Activated T-helper 1 cell treated with anti-CD3 and anti-CD28 coated beads, Interleukin-12 subunit alpha, Interleukin-12 subunit beta, Interleukin-2, Interleukin-4 antibody, amounts not matched to agents 30 ng/mL and 10 ng/mL and 1 ng/mL, durations not matched to agents 14 hours and 24 hours and 36 hours (primary cell): ENCODE measurements at regions not wholly inside any gene's neighbourhood (a gene's known extent, or its start where the extent isn't known, plus 50 kb on each side); places are given as distances from the start of the nearest gene placed in this dataset.
"Not testable (repeated sequence)": the region's sequence is repeated elsewhere in the genome, so short reads cannot be mapped to it uniquely, and the experiment has no call there.

Experiments used
- DNase-seq: peaks from one replicate; pipeline ENCODE4 v3.0.0; 2021; ENCODE audit warnings: low spot score
- H3K27ac Mint-ChIP-seq: one replicate; pipeline ENCODE4 v1.8.0; 2021; ENCODE audit warnings: mild to moderate bottlenecking, mixed read lengths
- H3K27me3 Mint-ChIP-seq: one replicate; pipeline ENCODE4 v1.8.0; 2022; ENCODE audit warnings: mild to moderate bottlenecking, moderate library complexity, mixed read lengths; ENCODE audit not compliant: insufficient read depth
- H3K36me3 Mint-ChIP-seq: one replicate; pipeline ENCODE4 v1.8.0; 2021; ENCODE audit warnings: low read depth, mixed read lengths
- H3K4me1 Mint-ChIP-seq: one replicate; pipeline ENCODE4 v1.8.0; 2021; ENCODE audit warnings: low read depth, mixed read lengths
- H3K4me3 Mint-ChIP-seq: one replicate; pipeline ENCODE4 v1.8.0; 2021; ENCODE audit warnings: mild to moderate bottlenecking, moderate library complexity, mixed read lengths
- H3K9me3 Mint-ChIP-seq: one replicate; pipeline ENCODE4 v1.8.0; 2021; ENCODE audit warnings: mixed read lengths
- intact Hi-C: fragments of 100-400 bp; cut with micrococcal nuclease; formaldehyde crosslinking; loops from one replicate; pipeline ENCODE4 v1.15.1; 2024

- H3K27ac Mint-ChIP-seq, H3K9me3 Mint-ChIP-seq, DNase-seq, intact Hi-C loops, H3K27me3 Mint-ChIP-seq, H3K4me1 Mint-ChIP-seq, H3K4me3 Mint-ChIP-seq, H3K36me3 Mint-ChIP-seq: not testable (repeated sequence)
Observed at GRCh38 chr21:13935396-13936032, 275.2 kb downstream of the LIPI start.

- H3K27me3 Mint-ChIP-seq, H3K36me3 Mint-ChIP-seq, H3K4me1 Mint-ChIP-seq, H3K27ac Mint-ChIP-seq, H3K9me3 Mint-ChIP-seq, DNase-seq, intact Hi-C loops, H3K4me3 Mint-ChIP-seq: not testable (repeated sequence)
Observed at GRCh38 chr21:13934887-13935342, 275.8 kb downstream of the LIPI start.

GRCh38 chr21:13923175-13923574 lies 287.6 kb downstream of the LIPI start:
- DNase-seq, H3K9me3 Mint-ChIP-seq, intact Hi-C loops, H3K4me1 Mint-ChIP-seq, H3K36me3 Mint-ChIP-seq, H3K27me3 Mint-ChIP-seq, H3K4me3 Mint-ChIP-seq, H3K27ac Mint-ChIP-seq: not testable (repeated sequence)

- intact Hi-C loops, H3K27ac Mint-ChIP-seq, H3K27me3 Mint-ChIP-seq, H3K9me3 Mint-ChIP-seq, H3K4me1 Mint-ChIP-seq, H3K36me3 Mint-ChIP-seq, H3K4me3 Mint-ChIP-seq, DNase-seq: not testable (repeated sequence)
Observed at GRCh38 chr21:13921455-13921854, 289.3 kb downstream of the LIPI start.

GRCh38 chr21:13907385-13907784 lies 297.8 kb downstream of the POTED start:
- H3K4me3 Mint-ChIP-seq, DNase-seq, H3K27me3 Mint-ChIP-seq, H3K4me1 Mint-ChIP-seq, intact Hi-C loops, H3K9me3 Mint-ChIP-seq, H3K27ac Mint-ChIP-seq, H3K36me3 Mint-ChIP-seq: not testable (repeated sequence)

- intact Hi-C loops, result not testable (repeated sequence)
Observed at GRCh38 chr21:13896596-13897247, 287.1 kb downstream of the POTED start.

GRCh38 chr21:13893617-13894016 lies 284.0 kb downstream of the POTED start:
- H3K36me3 Mint-ChIP-seq, H3K27me3 Mint-ChIP-seq, intact Hi-C loops, H3K27ac Mint-ChIP-seq, DNase-seq, H3K9me3 Mint-ChIP-seq, H3K4me1 Mint-ChIP-seq, H3K4me3 Mint-ChIP-seq: not testable (repeated sequence)

More at GRCh38 chr21:13896596-13897247, 287.1 kb downstream of the POTED start:
- DNase-seq, H3K4me3 Mint-ChIP-seq, H3K4me1 Mint-ChIP-seq, H3K27me3 Mint-ChIP-seq, H3K36me3 Mint-ChIP-seq, H3K27ac Mint-ChIP-seq, H3K9me3 Mint-ChIP-seq: not testable (repeated sequence)

GRCh38 chr21:13893025-13893424 lies 283.4 kb downstream of the POTED start:
- H3K4me3 Mint-ChIP-seq, H3K9me3 Mint-ChIP-seq, H3K4me1 Mint-ChIP-seq, DNase-seq, intact Hi-C loops, H3K27ac Mint-ChIP-seq, H3K27me3 Mint-ChIP-seq, H3K36me3 Mint-ChIP-seq: not testable (repeated sequence)

- H3K27ac Mint-ChIP-seq, H3K36me3 Mint-ChIP-seq, H3K4me1 Mint-ChIP-seq, H3K9me3 Mint-ChIP-seq, DNase-seq, intact Hi-C loops, H3K4me3 Mint-ChIP-seq, H3K27me3 Mint-ChIP-seq: not testable (repeated sequence)
Observed at GRCh38 chr21:13892146-13892751, 282.7 kb downstream of the POTED start.

- H3K4me1 Mint-ChIP-seq, DNase-seq, H3K27me3 Mint-ChIP-seq, H3K9me3 Mint-ChIP-seq, H3K27ac Mint-ChIP-seq, intact Hi-C loops, H3K4me3 Mint-ChIP-seq, H3K36me3 Mint-ChIP-seq: not testable (repeated sequence)
Observed at GRCh38 chr21:13889176-13889575, 279.6 kb downstream of the POTED start.

GRCh38 chr21:13883641-13884395 lies 274.2 kb downstream of the POTED start:
- H3K9me3 Mint-ChIP-seq, H3K4me1 Mint-ChIP-seq, H3K36me3 Mint-ChIP-seq, H3K27ac Mint-ChIP-seq, H3K27me3 Mint-ChIP-seq, intact Hi-C loops, DNase-seq, H3K4me3 Mint-ChIP-seq: not testable (repeated sequence)

GRCh38 chr21:13877503-13877902 lies 267.9 kb downstream of the POTED start:
- H3K4me1 Mint-ChIP-seq, H3K4me3 Mint-ChIP-seq, H3K27ac Mint-ChIP-seq, DNase-seq, H3K9me3 Mint-ChIP-seq, intact Hi-C loops, H3K27me3 Mint-ChIP-seq, H3K36me3 Mint-ChIP-seq: not testable (repeated sequence)

GRCh38 chr21:13876999-13877398 lies 267.4 kb downstream of the POTED start:
- H3K4me3 Mint-ChIP-seq, intact Hi-C loops: not testable (repeated sequence)

More at GRCh38 chr21:13876999-13877398, 267.4 kb downstream of the POTED start:
- not testable (repeated sequence) for H3K36me3 Mint-ChIP-seq, H3K27ac Mint-ChIP-seq, DNase-seq, H3K9me3 Mint-ChIP-seq, H3K27me3 Mint-ChIP-seq, H3K4me1 Mint-ChIP-seq
